HG03103 (cell line): ENCODE measurements at regions not wholly inside any gene's neighbourhood (a gene's known extent, or its start where the extent isn't known, plus 50 kb on each side); places are given as distances from the start of the nearest gene placed in this dataset.
"Not testable (repeated sequence)": the region's sequence is repeated elsewhere in the genome, so short reads cannot be mapped to it uniquely, and the experiment has no call there.

Experiments
- ATAC-seq: cut with Tn5 transposase; IDR thresholded peaks from one replicate; pipeline ENCODE4 v1.9.1; 2021; ENCODE audit warnings: low read depth; ENCODE audit not compliant: unreplicated experiment

- no peak for ATAC-seq
These were observed 154.1 kb upstream of the THUMPD2 start for GRCh38 chr2:39933196-39933595.

GRCh38 chr2:39932198-39932597 lies 153.1 kb upstream of the THUMPD2 start:
- no peak for ATAC-seq

- ATAC-seq, result no peak
These were observed 151.3 kb upstream of the THUMPD2 start for GRCh38 chr2:39930175-39930917.

GRCh38 chr2:39929531-39929930 lies 150.5 kb upstream of the THUMPD2 start:
- ATAC-seq, result no peak

GRCh38 chr2:39925312-39925711 lies 146.3 kb upstream of the THUMPD2 start:
- ATAC-seq, result no peak

GRCh38 chr2:39923455-39923854 lies 144.4 kb upstream of the THUMPD2 start:
- ATAC-seq, result no peak

GRCh38 chr2:39922679-39923405 lies 143.8 kb upstream of the THUMPD2 start:
- no peak for ATAC-seq

- ATAC-seq, result no peak
These were observed 141.3 kb upstream of the THUMPD2 start for GRCh38 chr2:39920307-39920801.

- no peak for ATAC-seq
These were observed 140.7 kb upstream of the THUMPD2 start for GRCh38 chr2:39919511-39920306.

GRCh38 chr2:39918886-39919285 lies 139.8 kb upstream of the THUMPD2 start:
- no peak for ATAC-seq

GRCh38 chr2:39917371-39917770 lies 138.3 kb upstream of the THUMPD2 start:
- ATAC-seq, result not testable (repeated sequence)

- no peak for ATAC-seq
These were observed 135.9 kb upstream of the THUMPD2 start for GRCh38 chr2:39914949-39915348.

GRCh38 chr2:39913648-39914461 lies 134.8 kb upstream of the THUMPD2 start:
- peak; percentile 80 for ATAC-seq

- ATAC-seq, result no peak
These were observed 123.0 kb upstream of the THUMPD2 start for GRCh38 chr2:39902103-39902502.

GRCh38 chr2:39898934-39899333 lies 119.9 kb upstream of the THUMPD2 start:
- ATAC-seq, result no peak

- ATAC-seq, result no peak
These were observed 118.2 kb upstream of the THUMPD2 start for GRCh38 chr2:39897273-39897672.

GRCh38 chr2:39894082-39894481 lies 115.0 kb upstream of the THUMPD2 start:
- no peak for ATAC-seq

- no peak for ATAC-seq
These were observed 114.6 kb upstream of the THUMPD2 start for GRCh38 chr2:39893616-39894015.

- ATAC-seq, result no peak
These were observed 102.9 kb upstream of the THUMPD2 start for GRCh38 chr2:39881948-39882347.

- ATAC-seq, result no peak
These were observed 102.4 kb upstream of the THUMPD2 start for GRCh38 chr2:39881494-39881893.
